Ishikawa (cell line): ENCODE measurements at regions not wholly inside any gene's neighbourhood (a gene's known extent, or its start where the extent isn't known, plus 50 kb on each side); places are given as distances from the start of the nearest gene placed in this dataset.

Experiments
- TCF12 ChIP-seq: IDR thresholded peaks from 2 replicates; pipeline ENCODE4 v1.6.1; 2012; ENCODE audit warnings: low read depth
- YY1 ChIP-seq: IDR thresholded peaks from 2 replicates; pipeline ENCODE4 v1.6.1; 2012; ENCODE audit warnings: low read depth

DNA sequence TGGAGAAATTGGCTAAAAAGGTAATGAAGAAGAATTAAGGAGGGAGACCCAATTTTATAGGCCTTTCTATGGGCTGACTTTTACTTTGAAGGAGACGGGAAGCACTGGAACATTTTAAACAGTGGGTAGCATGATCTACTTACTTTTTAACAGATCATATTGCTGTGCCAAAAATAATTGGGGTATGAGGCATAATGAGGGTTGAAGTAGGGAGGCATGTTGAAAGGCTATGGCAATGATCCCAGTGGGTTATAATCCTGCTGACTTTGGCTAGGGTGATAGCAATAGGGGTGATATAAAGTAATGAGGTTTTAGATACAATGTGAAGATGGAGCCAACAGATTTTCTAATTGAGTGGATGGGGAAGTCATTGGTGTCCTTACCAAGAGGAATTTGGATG is 73.2 kb downstream of the GPR37 start:
- no peak for TF ChIP-seq TCF12
- TF ChIP-seq YY1: no peak
